ENCODE measurements at regions not wholly inside any gene's neighbourhood (a gene's known extent, or its start where the extent isn't known, plus 50 kb on each side); places are given as distances from the start of the nearest gene placed in this dataset.
"Not testable (repeated sequence)": the region's sequence is repeated elsewhere in the genome, so short reads cannot be mapped to it uniquely, and the experiment has no call there.

DNA sequence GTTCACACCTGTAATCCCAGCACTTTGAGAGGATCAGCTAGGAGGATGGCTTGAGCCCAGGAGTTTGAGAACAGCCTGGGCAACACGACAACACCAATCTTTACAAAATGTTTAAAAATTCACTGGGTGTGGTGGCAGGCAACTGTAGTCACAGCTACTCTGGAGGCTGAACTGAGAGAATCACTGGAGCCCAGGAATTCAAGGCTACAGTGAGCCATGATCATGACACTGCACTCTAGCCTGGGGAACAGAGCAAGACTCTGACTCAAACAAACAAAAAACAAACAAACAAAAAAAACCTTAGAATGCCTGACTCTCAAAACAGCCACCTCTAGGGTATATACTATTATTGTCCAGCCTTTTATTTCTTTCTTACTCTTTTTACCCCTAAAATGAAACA is 56.5 kb upstream of the PAPSS2 start:
- DNase-seq: no peak

DNA sequence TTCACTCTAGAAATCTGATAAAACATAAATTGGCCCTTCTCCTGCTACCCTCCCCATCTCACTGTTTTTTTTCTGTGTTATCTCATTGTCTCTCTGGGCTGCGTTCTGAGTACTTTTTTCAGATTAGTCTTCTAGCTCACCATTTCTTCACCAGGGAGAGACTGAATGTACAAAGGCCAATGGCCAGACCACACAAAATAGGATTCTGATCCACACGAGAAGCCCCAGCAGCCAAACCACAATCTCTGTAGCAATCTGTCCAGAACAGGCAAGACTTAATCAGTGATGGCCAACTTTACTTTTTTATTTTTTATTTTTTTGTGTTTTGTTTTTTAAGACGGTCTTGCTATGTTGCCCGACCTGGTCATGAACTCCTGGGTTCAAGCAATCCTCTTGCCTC is 55.9 kb upstream of the PAPSS2 start:
- DNase-seq: peak; percentile 15

DNA sequence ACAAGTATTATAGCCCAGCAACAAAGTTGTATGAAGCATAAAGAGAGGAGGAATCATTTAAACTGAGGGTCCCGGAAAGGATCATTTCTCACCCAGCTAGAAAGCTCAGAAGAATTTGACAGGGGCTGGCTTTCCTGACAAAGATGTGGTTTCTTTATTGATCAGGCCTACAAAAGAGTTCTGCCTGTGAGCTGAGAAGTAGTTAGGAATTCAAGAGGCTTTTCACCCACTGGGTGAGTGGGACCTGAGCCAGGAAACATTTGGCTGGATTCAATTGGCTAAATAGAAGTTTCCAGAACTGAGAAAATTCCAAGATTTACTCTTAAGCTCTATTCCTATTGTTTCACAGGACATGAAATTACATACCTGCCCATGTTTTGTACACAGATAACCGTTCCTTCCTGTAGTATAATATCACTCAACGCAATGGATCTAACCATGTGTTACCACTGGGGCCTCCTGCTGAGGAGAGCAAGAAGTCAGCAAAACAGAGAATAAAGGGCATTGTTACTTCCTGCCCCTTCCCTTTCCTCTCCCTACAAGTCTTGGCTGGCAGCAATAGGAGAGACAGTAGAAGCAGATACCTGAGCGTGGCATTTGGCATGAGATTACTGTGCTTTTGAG is 53.9 kb upstream of the PAPSS2 start:
- no peak for DNase-seq

DNA sequence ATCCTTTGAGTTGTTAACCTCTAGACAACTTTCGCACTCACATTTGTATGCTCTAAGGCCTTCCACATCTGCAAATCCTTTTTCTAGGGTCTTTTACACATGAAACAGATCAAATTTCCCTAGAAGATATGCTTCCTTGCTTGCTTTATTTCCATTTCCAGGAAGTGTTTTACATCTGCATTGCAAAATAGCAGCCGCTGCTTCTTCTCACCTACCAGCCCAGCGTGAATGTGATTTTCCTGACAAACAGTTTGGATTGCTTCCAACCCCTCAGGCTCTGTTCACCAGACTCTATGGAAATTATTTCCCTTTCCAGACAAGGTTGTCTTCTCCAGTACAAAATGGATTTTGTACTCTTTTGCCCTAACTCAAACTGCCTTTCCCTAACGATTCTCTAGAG is 50.9 kb upstream of the PAPSS2 start:
- DNase-seq: no peak

DNA sequence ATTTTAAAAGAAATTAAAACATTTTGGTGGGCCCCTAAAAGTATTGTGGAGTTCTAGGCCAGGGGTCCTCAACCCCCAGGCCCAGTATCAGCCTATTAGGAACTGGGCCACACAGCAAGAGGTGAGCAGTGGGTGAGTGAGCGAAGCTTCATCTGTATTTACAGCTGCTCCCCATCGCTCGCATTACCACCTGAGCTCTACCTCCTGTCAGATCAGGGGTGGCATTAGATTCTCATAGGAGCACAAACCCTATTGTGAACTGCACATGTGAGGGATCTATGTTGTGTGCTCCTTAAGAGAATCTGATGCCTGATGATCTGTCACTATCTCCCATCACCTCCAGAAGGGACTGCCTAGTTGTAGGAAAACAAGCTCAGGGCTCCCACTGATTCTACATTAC is 50.1 kb upstream of the PAPSS2 start:
- DNase-seq: not testable (repeated sequence)

Measured in hematopoietic multipotent progenitor cell treated with erythropoietin and hydrocortisone succinate and interleukin-3 and kit ligand, for 6 days (in vitro differentiated cells).